Inferior parietal cortex (tissue), 1 donor: ENCODE measurements at regions not wholly inside any gene's neighbourhood (a gene's known extent, or its start where the extent isn't known, plus 50 kb on each side); places are given as distances from the start of the nearest gene placed in this dataset.
"Not testable (repeated sequence)": the region's sequence is repeated elsewhere in the genome, so short reads cannot be mapped to it uniquely, and the experiment has no call there.

Experiments
- DNase-seq: peaks from one replicate; pipeline ENCODE4 v3.0.0-alpha.2; 2016; ENCODE audit errors: extremely low spot score

DNA sequence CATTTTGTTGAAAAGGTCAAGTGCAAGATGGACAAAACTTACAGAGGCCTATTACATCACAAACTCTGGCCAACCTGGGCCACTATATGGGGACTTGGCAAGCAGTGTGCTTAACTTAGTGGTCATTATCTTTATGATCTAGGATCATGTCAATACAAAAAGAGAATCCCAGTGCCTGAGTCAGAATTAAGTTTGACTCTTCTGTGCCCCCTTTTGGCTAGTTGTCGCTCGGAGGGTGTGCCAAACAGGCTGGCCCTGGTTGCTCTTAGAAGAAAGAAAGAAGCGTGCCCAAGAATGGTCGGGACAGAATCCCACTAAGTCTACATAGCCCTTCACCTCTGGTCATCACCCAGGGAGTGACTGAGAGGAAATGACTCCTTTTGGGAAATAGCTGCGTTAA, 100.1 kb downstream of the EIF4E start:
- no peak for DNase-seq

DNA sequence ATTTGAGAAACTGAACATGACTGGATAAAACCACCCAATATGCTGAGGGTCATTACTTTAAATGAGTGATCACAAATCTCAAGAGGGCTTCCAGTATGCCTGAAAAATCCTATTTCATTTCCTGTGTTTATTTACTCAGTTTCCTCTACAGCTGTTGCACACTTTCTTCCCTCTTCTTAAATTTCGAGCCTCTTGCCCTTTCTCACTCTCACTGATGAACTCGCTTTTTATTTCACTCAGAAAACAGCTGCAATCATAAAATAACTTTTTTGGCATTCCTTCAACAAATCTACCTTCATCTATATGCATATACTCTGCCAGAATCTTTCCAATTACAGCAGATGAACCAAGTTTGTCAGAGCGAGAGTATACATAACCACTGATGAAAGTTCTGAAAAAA, 101.3 kb downstream of the EIF4E start:
- DNase-seq, result no peak

DNA sequence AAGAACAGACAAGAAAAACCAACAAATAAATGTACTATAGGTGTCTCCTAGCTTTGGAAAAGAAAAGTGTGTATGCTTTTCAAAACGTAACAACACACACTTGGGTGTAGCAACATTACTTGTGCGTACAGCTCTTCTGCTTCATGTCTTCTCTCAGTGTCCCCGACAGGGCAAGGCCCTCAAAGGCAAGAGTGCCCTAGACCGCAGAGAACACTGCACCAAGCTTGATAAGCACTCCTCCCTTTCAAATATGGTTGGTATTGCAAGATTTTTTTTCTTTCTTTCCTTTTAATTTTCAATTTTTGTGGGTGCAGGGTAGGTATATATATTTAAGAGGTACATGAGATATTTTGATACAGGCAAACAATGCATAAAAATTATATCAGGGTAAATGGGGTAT, 106.8 kb downstream of the EIF4E start:
- no peak for DNase-seq

DNA sequence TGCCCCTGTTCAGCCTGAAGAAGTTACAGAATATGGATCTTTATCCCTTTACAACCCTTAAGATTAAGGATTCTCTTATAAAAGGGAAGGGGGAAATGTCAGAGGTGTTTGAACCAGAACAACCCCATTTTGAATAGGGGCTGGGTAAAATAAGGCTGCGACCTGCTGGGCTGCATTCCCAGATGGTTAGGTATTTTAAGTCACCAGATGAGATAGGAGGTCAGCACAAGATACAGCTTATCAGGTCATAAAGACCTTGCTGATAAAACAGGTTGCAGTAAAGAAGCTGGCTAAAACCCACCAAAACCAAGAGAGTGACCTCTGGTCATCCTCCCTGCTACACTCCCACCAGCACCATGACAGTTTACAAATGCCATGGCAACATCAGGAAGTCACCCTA, 110.8 kb downstream of the EIF4E start:
- DNase-seq, result not testable (repeated sequence)

DNA sequence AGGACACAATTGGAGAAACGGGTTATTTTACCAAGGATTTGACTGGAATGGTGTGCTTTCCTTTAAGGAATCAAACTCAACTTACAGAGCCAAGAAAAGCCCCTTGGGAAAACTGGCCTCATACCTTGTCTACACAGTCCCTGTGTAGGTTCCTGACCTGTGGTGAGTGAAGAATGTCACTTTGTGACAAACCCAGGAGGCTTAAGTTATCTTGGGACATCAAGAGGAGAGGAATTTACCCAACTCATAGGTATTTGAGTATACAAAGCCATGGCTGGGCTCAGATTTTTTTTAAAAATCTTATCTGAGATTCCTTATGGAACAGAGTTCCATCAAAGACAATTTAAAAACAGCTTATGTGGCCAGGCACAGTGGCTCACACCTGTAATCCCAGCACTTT, 112.1 kb downstream of the EIF4E start:
- DNase-seq, result no peak

DNA sequence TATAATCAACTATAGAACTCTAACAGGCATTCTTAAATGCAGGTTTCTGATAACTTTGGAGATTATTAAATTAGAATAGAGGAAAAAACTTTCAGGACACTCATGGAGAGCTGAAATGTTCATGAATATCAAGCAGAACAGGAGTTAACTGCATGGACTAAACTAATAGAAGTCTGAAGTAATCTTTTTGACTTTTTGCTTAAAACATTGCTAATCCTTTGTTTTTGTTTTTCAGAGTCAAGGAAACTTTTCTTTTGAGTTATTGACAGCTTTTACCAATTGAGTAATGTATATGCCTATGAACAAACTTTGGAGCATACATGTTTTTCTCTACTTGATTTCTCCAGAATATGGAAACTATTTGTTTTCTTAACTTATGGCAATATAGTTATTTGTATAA, 112.5 kb downstream of the EIF4E start:
- DNase-seq, result no peak

DNA sequence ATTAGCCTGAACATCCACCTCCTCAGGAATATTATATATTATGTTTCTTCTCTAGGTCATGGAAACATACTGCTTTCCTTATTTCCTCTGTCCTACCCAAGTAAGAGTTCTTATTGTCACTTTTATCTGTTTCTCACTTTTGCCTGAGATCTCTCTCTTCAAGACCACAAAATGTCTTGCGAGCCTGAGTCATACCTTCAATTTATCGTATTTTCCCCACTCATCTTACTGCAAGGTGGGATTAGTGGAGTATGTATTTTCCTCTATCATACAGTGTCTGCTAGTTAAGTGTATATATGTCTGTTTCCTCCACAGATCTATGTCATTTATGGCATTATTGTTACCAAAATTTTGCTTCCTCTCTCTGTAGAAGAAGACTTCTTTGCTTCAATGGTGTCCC, 124.5 kb downstream of the EIF4E start:
- DNase-seq, result no peak

DNA sequence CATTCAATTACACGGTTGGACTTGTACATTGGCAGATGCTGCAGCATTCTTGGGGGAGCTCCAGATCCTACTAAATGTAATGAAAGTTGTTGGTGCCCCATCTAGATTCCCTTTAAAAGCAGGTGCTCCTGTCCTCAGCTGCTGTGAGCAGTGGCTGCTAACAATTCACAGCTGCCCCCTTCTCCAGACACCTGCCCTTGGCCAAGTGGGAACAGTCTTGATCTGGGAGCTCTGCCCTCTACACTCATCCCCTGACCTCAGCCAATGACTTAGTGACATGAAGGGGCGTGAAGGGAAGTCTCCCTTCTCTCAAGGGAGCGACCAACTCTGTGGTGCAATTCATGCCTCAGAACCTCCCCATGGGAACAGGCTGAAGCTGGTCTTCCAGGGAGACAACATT, 125.7 kb downstream of the EIF4E start:
- no peak for DNase-seq

DNA sequence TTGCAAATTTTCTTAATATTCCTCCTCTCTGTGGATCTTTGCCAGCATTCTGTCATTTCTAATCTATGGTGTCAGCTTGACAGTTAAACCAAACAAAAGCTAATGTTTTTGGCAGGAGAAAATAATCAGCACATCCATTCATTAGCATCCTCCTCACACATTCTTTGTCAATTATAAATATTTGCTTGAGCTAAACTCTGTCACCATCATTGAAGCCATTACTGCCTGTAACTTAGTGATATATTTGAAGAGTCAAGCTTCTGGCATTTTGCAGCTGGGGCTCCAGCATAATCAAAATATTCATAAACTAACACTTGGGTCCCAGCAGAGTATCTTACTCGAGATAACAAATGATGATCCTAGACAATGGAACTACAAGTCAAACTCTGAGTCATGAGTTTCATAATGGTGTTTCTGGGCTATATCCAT, 126.1 kb downstream of the EIF4E start:
- DNase-seq, result no peak

DNA sequence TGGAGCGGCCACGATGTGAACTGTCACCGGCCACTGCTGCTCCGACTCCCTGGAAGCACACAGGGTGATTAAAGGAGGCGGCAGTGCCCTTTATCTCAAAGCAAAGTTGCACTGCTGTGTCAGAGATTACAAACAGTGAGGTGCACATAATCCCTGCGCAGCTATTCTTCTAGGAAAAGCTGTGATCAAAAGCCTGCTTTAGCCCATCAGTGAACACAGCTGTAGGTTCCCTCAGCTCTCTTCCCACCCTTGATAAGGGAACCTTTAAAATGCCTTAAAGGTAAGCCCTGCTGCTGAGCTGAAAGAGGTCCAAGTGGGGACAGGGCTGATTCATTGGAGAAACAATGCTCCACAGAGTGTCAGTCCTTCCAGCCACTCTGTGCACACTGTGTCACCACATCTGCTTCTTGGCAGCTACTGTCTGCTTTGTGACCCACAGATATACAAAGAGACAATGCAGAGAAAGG, 127.6 kb downstream of the EIF4E start:
- DNase-seq, result peak; percentile 62

DNA sequence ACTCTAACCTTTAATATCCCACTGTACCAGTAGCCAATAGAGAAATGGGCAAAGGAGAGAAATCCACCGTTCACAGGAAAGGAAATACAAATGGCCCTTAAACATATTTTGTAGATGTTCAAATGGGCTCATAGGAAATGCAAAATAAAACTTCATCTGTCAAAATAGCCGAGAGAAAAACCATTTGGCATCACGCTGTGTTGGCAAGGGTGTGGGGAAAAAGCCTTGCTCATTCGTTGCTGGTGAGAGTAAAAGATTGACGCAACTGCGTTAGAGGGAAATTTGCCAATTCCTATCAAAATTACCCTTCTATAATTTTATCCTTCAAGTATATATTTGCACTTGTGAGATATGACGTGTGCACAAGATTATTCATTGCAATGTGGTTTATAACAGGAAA, 131.9 kb downstream of the EIF4E start:
- no peak for DNase-seq

DNA sequence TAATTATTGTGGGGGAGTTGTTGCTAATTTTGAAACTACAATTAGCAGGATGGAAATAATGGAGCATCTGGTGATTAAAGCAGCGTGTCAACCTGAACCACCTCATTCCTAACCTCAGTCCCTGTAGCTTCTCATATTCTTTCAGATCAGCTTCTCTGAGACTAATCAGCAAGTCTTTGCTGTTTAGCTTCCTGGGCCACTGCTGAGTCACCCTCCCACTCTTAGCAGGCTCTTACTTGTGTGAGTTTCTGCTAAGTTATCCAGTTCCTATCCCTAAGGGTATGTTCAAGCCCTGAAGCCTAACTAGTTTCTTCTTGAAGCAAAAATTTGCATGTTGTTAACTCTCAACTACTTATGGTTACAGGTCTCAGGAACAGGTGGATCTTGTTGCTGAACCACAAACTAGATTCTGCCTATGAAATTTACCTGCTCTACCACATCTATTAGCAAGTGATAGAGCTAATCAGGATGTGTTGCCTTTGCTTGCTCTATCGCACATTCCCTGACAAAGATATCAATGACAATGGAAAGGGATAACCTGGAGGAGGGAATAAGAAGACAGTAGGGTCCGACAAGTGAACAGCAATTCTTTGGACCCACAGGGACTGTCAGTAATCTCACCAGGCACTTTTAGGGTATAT, 134.2 kb downstream of the EIF4E start:
- no peak for DNase-seq

DNA sequence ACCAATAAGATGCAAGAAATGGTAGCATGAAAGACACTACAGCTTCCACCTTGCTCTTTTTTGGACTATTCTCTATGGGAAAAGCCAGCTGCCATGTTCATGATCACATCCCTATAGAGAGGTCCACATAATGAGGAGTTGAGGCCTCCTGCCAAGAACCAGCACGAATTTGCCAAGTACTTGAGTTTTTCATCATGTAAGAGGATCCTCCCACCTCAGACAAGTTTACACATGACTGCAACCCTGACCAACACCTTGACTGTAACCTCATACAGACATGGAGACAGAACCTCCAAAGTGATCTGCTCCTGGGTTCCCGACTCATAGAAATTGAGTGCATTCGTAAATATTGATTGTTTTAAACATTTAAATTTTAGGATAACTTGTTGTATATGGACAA, 135.2 kb upstream of the TSPAN5 start:
- no peak for DNase-seq

DNA sequence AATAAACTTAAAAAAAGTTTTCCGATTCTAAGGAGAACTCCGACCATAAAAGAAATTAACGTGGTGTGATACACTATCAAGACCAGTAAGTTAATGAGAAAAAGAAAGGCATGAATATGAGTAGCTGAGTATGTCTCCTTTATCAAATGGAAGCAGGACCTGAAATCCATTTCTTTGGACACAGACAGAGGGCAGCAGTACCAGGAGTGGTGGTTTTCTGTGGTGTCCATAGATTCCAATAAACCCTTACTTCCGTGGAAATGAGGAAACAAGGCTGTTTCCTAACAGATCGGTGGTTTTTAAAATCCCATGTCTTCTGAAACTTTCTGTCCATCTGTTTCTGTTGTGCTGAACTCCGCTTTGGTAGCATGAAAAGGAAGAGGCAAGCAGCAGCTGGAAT, 128.5 kb upstream of the TSPAN5 start:
- no peak for DNase-seq

DNA sequence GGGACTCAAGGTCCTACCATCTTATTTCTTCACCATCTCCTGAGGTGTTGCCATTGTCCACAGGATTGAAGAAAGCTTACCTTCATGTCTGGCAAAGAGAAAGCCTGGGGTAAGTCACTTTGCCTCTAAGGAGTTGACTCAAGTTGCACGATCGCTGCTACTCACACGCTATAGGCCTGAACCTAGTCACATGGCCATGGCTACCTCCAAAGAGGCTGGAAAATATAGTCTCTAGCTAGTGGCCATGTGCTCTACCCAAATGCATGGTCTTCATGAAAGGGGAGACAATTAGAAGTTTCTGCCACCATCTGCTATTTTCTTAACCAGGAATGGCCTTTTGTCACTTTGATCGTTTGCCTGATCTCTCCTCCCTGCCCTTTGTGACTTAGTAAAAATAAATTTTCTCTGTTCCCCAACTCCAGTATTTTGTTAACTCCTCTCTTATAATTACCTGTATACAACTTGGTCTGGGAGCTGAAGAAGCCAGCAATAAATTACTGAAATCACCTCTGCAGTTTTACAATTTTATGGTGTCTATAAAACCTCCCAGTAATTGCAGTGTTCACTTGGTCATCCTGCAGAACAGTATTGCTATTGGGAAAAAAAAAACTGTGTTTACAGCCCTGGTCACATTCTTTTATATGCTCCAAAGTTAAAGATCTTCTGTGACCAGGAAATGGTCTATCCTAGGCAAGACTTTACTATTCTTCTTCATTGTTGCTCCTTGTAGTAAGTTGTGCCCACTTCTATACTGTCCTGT, 126.7 kb upstream of the TSPAN5 start:
- DNase-seq, result no peak

DNA sequence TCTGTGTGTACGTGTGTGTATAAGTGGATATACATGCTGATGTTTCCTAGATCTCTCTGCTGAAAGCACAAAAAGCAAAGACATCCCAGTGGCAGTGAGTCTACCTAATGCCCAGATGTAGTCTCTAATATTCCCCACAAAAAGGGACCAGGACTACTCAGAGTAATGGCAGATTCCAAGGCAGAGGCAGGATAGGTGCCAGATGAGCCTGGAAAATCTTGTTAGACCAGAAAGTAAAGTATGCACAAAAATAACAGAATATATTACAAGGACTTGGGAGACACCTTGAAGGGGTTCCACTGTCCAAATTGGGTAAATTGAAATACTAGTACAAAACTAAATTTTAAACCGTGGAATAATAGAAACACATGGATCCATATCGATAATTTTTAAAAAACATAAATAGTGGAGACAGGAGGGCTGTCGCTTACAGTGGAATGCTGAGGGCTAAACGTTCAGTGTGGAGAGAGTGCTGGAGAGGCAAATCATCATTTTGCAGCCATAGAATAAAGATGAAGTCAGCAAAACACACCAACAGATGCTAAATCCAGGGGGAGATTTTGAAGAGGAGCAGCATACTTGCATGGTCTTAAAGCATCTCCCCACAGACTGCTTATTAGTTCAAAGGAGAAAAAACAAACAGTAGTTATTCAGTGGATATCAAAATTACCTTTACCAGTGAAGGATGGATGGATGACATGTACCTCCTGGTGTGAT, 123.4 kb upstream of the TSPAN5 start:
- DNase-seq, result no peak

DNA sequence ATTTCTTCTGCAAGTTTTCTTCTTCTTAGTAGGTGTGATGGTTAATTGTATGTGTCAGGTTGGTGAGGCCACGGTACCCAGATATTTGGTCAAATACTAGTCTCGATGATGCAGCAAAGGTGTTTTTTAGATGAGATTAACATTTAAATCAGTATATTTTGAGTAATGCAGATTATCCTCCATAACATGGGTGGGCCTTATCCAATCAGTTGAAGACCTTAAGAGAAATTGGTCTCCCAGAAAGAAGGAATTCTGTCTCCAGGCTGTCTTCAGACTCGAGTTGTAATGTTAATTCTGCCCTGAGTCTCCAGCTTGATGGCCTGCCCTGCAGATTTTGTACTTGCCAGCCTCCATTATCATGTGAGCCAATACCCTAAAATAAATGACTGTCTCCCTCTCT, 122.5 kb upstream of the TSPAN5 start:
- no peak for DNase-seq

DNA sequence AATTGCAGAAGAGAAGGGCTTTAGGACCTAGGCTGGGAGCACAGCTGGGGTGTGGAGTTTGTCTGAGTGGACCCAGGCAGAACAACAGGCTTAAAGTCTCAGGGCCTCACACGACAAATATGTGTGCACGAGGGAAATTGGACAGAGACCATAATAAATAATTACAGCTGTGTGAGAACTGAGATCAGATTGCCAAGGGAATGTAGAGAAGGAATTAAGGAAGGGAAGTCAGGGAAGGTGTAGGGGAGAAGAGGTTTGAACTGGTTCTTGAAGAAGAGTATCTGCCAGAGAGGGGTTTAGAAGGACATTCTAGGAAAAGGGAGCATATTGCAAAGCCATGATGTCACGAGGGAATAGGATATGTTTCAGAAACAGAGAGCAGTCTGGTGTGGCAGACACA, 120.7 kb upstream of the TSPAN5 start:
- DNase-seq, result no peak

DNA sequence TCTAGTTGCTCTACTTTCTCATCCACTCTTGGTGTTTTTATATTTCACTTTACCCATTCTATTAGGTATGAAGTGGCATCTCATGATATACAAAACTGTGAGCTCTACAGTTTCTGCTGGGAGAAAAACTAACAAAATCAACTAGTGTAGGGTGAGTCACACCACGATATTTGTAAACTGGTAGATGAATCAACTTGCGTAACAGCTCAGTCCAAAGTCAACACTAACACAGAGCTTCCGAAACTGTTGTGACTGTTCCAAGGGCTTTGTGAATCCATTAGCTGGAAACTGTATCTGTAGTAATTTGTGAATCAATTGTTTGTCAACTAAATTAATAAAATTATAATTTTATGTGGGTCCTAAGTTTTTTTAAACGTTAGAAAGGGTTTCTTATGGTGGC, 119.8 kb upstream of the TSPAN5 start:
- no peak for DNase-seq

DNA sequence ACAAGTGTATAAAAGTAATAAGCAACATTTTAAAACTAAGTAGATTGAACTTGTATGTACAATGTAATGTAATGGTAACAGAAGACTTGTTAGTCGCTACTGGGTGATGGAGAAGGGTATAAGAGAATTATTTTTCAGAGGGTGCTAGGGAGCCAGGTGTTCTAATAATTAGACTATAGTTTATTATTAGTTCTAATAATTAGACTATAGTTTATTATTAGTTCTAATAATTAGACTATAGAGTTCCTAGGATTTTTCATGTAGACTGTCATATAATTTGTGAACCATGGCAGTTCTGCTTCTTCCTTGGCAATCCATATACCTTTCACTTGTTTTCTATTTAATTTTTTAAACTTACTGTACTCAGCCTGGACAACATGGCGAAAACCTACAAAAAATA, 117.3 kb upstream of the TSPAN5 start:
- no peak for DNase-seq

DNA sequence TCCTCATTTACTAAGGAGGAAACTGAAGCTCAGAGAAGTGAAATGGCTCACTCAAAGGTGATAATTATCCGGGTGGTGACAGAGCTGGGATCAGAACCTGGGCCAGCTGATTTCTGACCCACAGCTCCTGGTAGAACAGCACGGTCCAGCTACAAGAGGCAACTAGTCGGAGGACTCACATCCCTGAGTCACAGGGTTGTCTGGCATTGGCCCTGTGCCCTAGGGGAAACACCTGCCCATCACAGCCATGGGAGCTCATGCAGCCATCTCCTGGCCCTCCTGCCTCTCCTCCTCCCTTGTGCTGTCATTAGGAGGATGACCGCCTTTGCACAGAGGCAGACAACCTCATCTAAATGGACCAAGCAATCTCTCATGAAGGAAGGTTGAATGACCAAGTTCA, 115.2 kb upstream of the TSPAN5 start:
- no peak for DNase-seq

DNA sequence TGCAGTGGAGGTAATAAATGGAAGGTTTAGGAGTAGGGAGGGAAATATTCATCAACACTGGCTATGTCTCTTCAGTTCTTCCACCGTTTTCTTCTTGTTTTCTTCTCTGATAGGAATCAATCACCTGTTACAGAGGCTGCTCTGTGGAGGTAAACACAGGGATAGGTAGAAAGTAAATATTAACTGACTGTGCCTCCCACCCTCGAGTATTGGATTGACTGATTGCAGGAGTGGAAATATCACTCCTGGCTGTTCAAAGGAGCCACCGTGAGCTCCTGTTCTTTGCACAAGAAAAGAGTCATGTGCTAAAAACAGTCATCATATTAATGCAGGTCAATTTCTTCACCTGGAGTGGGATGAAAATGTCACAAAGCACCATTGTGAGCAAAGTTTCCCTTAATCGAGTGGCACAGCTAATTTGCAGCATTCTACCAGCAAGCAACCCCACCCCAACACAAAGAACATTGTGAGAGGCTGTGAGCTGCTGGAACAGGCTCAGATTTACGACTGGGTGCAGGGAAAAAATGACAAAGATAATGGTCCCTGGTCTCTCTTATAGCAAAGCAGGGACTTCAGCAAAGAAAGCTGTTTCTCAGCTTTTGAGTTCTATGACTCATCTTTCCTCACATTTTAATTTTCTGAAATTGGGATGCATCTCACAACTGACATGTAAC, 113.7 kb upstream of the TSPAN5 start:
- peak; percentile 38 for DNase-seq
